ENCODE measurements at regions not wholly inside any gene's neighbourhood (a gene's known extent, or its start where the extent isn't known, plus 50 kb on each side); places are given as distances from the start of the nearest gene placed in this dataset.

DNA sequence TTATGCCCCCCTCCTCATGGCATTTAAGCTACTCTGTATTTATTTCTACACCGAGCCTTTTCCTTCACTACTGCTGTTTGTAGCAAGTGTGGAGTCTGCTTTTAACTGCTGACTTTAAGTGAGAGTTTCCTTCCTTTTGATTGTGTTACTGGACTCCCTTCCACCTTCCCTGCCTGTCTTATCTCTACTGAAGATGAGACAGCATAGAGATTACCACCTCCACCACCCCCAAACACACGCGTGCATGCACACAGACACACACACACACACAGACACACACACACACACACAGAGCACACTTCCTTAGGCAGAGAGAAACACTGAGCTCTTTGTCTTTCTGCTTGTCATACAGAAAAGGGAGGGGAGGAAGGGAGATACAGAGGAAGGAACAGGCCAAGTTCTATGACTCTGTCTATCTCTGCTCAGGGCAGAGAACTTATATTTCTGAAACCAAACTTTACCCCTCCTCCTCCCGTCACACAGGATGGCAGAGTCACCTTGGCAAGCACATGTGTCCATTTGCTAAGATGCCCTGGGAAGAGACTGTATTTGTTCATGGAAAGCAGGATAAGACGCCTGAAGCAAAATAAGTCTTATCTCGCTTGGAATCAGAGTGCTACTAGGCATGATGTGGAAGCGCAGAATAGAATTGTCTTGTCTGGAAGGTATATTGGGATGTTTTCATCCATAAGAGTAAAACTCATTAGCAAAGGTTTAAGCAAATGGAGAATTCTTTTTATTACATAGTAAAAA, 81.8 kb upstream of the CAV2 start:
- TF ChIP-seq, protein P1, sequence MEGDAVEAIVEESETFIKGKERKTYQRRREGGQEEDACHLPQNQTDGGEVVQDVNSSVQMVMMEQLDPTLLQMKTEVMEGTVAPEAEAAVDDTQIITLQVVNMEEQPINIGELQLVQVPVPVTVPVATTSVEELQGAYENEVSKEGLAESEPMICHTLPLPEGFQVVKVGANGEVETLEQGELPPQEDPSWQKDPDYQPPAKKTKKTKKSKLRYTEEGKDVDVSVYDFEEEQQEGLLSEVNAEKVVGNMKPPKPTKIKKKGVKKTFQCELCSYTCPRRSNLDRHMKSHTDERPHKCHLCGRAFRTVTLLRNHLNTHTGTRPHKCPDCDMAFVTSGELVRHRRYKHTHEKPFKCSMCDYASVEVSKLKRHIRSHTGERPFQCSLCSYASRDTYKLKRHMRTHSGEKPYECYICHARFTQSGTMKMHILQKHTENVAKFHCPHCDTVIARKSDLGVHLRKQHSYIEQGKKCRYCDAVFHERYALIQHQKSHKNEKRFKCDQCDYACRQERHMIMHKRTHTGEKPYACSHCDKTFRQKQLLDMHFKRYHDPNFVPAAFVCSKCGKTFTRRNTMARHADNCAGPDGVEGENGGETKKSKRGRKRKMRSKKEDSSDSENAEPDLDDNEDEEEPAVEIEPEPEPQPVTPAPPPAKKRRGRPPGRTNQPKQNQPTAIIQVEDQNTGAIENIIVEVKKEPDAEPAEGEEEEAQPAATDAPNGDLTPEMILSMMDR (IDR thresholded peaks at IDR 0.05; ENCODE audit: low read depth, low read length, missing control alignments): no peak
- DNase-seq (ENCODE audit: low read depth): no peak
- no peak overlapping the region for H3K4me3 ChIP-seq (ENCODE audit: low read depth, low read length)

DNA sequence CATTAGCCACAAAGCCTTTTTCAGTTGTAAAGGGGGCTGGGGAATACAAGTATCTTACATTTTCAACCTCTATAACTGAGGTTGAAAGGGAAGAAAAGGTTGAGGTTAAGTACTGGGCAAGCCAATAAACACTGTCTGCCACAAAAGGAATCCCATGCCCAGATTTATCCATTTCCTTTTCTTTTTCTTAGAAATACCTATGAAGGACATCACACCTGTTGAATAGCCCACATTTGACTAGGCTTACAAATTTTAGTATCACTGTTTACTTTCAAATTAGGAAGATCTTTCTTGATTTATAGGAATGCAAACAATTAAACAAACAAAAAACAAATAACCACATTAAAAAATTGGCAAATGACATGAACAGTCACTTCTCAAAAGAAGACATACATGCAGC, 81.0 kb upstream of the CAV2 start:
- DNase-seq (ENCODE audit: low read depth): no peak
- TF ChIP-seq, protein P1 (IDR thresholded peaks at IDR 0.05; ENCODE audit: low read depth, low read length, missing control alignments): no peak
- H3K4me3 ChIP-seq (ENCODE audit: low read depth, low read length): no peak overlapping the region

DNA sequence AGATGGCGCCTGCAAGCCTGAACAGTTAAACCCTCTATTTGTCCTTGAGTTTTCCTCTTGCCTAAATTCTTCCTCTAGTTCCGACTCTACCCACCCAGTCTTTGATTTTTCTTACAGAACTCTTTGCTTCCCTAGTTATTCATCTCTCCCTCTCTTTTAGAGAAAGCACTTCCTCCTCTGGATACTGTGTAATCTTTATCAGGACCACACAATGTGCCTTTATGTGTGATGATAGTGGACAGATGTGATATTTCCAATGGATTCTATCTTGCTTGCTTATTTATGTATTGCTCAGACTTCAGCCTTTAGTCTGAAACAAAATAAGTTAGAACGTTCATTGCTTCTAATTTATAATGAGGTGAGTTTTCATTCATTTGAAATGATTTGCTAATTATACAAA, 79.5 kb upstream of the CAV2 start:
- TF ChIP-seq, protein P1 (IDR thresholded peaks at IDR 0.05; ENCODE audit: low read depth, low read length, missing control alignments): no peak
- DNase-seq (ENCODE audit: low read depth): no peak
- no peak overlapping the region for H3K4me3 ChIP-seq (ENCODE audit: low read depth, low read length)

DNA sequence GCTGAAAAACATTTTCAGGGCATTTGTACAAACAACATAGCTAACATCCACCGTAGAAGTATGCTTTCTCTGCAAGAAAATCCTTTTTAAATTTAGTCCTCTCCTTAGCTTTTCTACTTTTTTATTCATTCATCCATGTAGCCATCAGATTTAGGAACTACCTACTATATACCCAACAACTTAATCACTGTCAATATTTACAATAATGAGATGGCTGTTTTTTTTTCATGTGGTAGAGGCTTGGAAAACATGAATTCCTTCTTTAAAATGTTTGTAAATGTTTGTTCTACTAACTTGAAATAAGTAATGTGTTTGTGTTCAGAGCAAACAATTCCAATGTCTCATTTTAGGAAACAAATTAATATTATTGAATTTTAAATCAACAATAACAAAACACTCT, 78.2 kb upstream of the CAV2 start:
- DNase-seq (ENCODE audit: low read depth): no peak
- TF ChIP-seq, protein P1 (IDR thresholded peaks at IDR 0.05; ENCODE audit: low read depth, low read length, missing control alignments): no peak
- no peak overlapping the region for H3K4me3 ChIP-seq (ENCODE audit: low read depth, low read length)

DNA sequence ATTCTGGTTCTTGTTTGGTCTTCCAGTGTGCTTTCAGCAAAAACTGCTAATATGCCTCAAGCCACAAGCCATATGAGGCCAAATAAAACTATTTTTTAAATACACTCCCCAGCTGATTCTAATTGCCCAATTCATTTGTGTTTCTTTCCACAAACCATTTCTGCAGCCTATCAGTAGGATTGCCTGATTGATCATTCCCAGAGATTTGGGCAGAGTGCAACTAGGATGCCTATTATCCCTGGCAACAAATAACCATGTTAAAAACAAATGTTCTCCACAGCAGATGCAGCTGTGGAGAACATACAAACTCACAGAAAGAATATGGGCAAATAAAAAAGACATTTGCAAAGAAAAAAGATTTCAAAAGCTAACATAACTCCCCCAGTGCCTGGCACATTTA, 76.9 kb upstream of the CAV2 start:
- no peak for DNase-seq (ENCODE audit: low read depth)
- H3K4me3 ChIP-seq (ENCODE audit: low read depth, low read length): no peak overlapping the region
- TF ChIP-seq, protein P1 (IDR thresholded peaks at IDR 0.05; ENCODE audit: low read depth, low read length, missing control alignments): no peak

DNA sequence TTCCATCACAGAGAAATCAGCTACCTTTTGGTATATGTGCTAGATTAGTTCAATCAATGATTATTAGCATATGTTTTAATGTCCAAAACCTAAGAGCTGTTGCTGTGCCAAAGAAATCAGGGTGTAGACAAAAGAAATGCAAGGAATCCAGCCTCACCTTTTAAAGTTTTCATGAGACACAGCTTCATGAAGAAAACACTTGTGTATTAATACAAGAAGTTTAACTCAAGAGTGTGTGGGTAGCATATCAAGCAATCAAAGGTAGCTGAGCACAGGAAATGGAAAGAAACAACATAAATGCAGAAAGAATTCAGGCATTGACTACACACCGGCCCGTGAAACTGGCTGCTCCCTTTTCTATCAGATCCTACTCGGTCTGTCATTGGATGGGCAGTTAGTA, 76.0 kb upstream of the CAV2 start:
- TF ChIP-seq, protein P1 (IDR thresholded peaks at IDR 0.05; ENCODE audit: low read depth, low read length, missing control alignments): no peak
- no peak for DNase-seq (ENCODE audit: low read depth)
- no peak overlapping the region for H3K4me3 ChIP-seq (ENCODE audit: low read depth, low read length)

DNA sequence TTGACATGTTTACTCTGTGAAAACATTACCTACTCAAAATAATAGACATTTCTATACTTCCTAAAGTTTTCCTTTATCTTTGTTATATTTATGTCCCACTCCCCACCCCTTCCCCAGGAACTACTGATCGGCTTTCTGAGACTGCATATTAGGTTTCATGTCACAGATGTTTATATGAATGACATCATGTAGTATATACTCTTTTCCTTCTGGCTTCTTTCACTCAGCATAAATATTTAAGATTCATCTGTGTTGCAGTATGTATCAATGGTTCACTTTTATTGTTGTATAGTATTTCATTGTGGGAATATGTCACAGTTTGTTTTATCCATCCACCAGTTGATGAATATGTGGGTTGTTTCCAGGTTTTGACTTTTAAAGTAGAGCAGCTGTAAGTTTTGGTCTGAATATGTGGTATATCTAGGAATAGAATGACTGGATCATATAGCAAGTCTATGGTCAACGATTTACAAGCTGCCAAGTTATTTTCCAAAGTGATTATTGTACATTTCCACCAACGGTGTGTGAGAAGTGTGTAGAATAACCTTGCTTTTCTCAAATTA, 73.8 kb upstream of the CAV2 start:
- H3K4me3 ChIP-seq (ENCODE audit: low read depth, low read length): no peak overlapping the region
- TF ChIP-seq, protein P1 (IDR thresholded peaks at IDR 0.05; ENCODE audit: low read depth, low read length, missing control alignments): no peak
- no peak for DNase-seq (ENCODE audit: low read depth)
